H1 (cell line): ENCODE measurements at regions not wholly inside any gene's neighbourhood (a gene's known extent, or its start where the extent isn't known, plus 50 kb on each side); places are given as distances from the start of the nearest gene placed in this dataset.

ENCODE experiments used
- CTCF ChIA-PET: fragments of 300-600 bp; sonication (Branson Sonifier 250); formaldehyde crosslinking; loops from one replicate; lab custom pipeline; 2021; ENCODE audit not compliant: partially characterized antibody; lab: Charles Lee
- POLR2A ChIA-PET: fragments of 300-600 bp; sonication (Branson Sonifier 250); formaldehyde crosslinking; loops from one replicate; lab custom pipeline; 2021; ENCODE audit warnings: inconsistent platforms; ENCODE audit not compliant: partially characterized antibody; lab: Charles Lee
- DNase-seq, 2 experiments: peaks; one replicate each; pipeline versions ENCODE4 v3.0.0 to v3.0.0-alpha.2; 2010 to 2022; ENCODE audit warnings: low spot score in 2 of 2, low read depth in 1 of 2, mixed read lengths in 1 of 2
- FAIRE-seq: peaks from 2 replicates; lab custom pipeline; 2011; peaks lifted over from hg19 to GRCh38; lab: Jason Lieb, UNC
- H2AFZ ChIP-seq: 2 replicates; pipeline ENCODE4 v1.8.1; 2012; ENCODE audit warnings: low read length, inconsistent platforms
- H2AK5ac ChIP-seq: 2 replicates; pipeline ENCODE4 v1.6.1; 2013; ENCODE audit warnings: low read depth, low read length
- H2BK120ac ChIP-seq: replicated peaks from 2 replicates; pipeline ENCODE3; 2013; ENCODE audit warnings: low read depth, low read length, inconsistent platforms
- H2BK12ac ChIP-seq: 2 replicates; pipeline ENCODE4 v1.6.1; 2013; ENCODE audit warnings: low read depth, low read length
- H2BK15ac ChIP-seq: 2 replicates; pipeline ENCODE4 v1.6.1; 2013; ENCODE audit warnings: low read length
- H2BK20ac ChIP-seq: 2 replicates; pipeline ENCODE4 v1.6.1; 2013; ENCODE audit warnings: low read length
- H2BK5ac ChIP-seq: 2 replicates; pipeline ENCODE4 v1.6.1; 2013; ENCODE audit warnings: low read depth, low read length
- H3K14ac ChIP-seq: 2 replicates; pipeline ENCODE4 v1.6.1; 2013; ENCODE audit warnings: inconsistent platforms; ENCODE audit not compliant: insufficient read length
- H3K18ac ChIP-seq: 2 replicates; pipeline ENCODE4 v1.6.1; 2013; ENCODE audit warnings: low read length; ENCODE audit errors: extremely low read depth
- H3K23ac ChIP-seq: 2 replicates; pipeline ENCODE4 v1.6.1; 2013; ENCODE audit warnings: inconsistent platforms; ENCODE audit not compliant: insufficient read length
- H3K23me2 ChIP-seq: 2 replicates; pipeline ENCODE4 v1.6.1; 2013; ENCODE audit warnings: low read depth, low read length
- H3K27ac ChIP-seq: 2 replicates; pipeline ENCODE4 v1.6.1; 2011; ENCODE audit warnings: low read depth, low read length, inconsistent platforms
- H3K27me3 ChIP-seq, 4 experiments: replicated peaks in 1 of 4; 1 replicate in 1 of 4; 2 replicates in 3 of 4; pipeline versions ENCODE4 v1.6.1 to v1.8.1; 2011 to 2013; ENCODE audit warnings: low read length in 3 of 4, mild to moderate bottlenecking in 3 of 4, inconsistent platforms in 2 of 4, mixed read lengths in 2 of 4, moderate library complexity in 1 of 4; ENCODE audit not compliant: control insufficient read depth in 3 of 4, insufficient read depth in 3 of 4; ENCODE audit errors: extremely low read depth in 1 of 4
- H3K36me3 ChIP-seq, 4 experiments: 2 replicates each; pipeline versions ENCODE4 v1.6.1 to v1.8.1; 2011 to 2013; ENCODE audit warnings: mild to moderate bottlenecking in 4 of 4, low read length in 3 of 4, moderate library complexity in 2 of 4, control low read depth in 1 of 4, inconsistent platforms in 1 of 4; ENCODE audit not compliant: insufficient read depth in 4 of 4, control insufficient read depth in 2 of 4
- H3K4ac ChIP-seq: replicated peaks from 2 replicates; pipeline ENCODE3; 2013; ENCODE audit warnings: low read length, low read depth, mixed read lengths, inconsistent platforms; ENCODE audit not compliant: insufficient read length
- H3K4me1 ChIP-seq, 4 experiments: replicated peaks in 1 of 4; 1 replicate in 1 of 4; 2 replicates in 3 of 4; pipeline versions ENCODE4 v1.6.1 to v1.8.1; 2011 to 2013; ENCODE audit warnings: low read length in 3 of 4, inconsistent platforms in 2 of 4, mixed read lengths in 1 of 4; ENCODE audit not compliant: insufficient read depth in 4 of 4, control insufficient read depth in 3 of 4
- H3K4me2 ChIP-seq, 2 experiments: 2 replicates each; pipeline versions ENCODE4 v1.6.1 to v1.8.1; 2011 to 2013; ENCODE audit warnings: low read depth in 2 of 2, low read length in 2 of 2, control low read depth in 1 of 2, inconsistent platforms in 1 of 2, mild to moderate bottlenecking in 1 of 2; ENCODE audit not compliant: insufficient read depth in 1 of 2
- H3K4me3 ChIP-seq, 4 experiments: fragments of 200-600, 300-600 bp in 1 of 4; sonication (generic), shearing (Covaris generic), sonication (Bioruptor Twin) in 1 of 4; 2 replicates each; pipeline versions ENCODE4 v1.5.1 to v1.8.1; 2011 to 2016; ENCODE audit warnings: low read length in 4 of 4, low read depth in 3 of 4, control low read depth in 2 of 4, inconsistent platforms in 2 of 4, mild to moderate bottlenecking in 2 of 4, mixed read lengths in 1 of 4, moderate library complexity in 1 of 4; ENCODE audit not compliant: insufficient read depth in 2 of 4; ENCODE audit errors: extremely low read depth in 1 of 4
- H3K56ac ChIP-seq: replicated peaks from 2 replicates; pipeline ENCODE3; 2013; ENCODE audit warnings: low read depth, mild to moderate bottlenecking, mixed read lengths, low read length, inconsistent platforms; ENCODE audit not compliant: insufficient read length
- H3K79me1 ChIP-seq: 2 replicates; pipeline ENCODE4 v1.6.1; 2013; ENCODE audit warnings: low read depth, low read length, control low read depth
- H3K79me2 ChIP-seq, 2 experiments: 2 replicates each; pipeline versions ENCODE4 v1.6.1 to v1.8.1; 2012 to 2013; ENCODE audit warnings: low read length in 2 of 2, mild to moderate bottlenecking in 2 of 2, inconsistent platforms in 1 of 2; ENCODE audit not compliant: insufficient read depth in 2 of 2, control insufficient read depth in 1 of 2
- H3K9ac ChIP-seq, 4 experiments: replicated peaks in 1 of 4; 1 replicate in 1 of 4; 2 replicates in 3 of 4; pipeline versions ENCODE4 v1.6.1 to v1.8.1; 2011 to 2013; ENCODE audit warnings: low read depth in 3 of 4, low read length in 3 of 4, control low read depth in 2 of 4, mild to moderate bottlenecking in 2 of 4, moderate library complexity in 2 of 4, inconsistent platforms in 1 of 4; ENCODE audit errors: extremely low read depth in 1 of 4
- H3K9me3 ChIP-seq, 2 experiments: 2 replicates each; pipeline versions ENCODE4 v1.6.1 to v1.8.1; 2012 to 2013; ENCODE audit warnings: mild to moderate bottlenecking in 2 of 2, moderate library complexity in 2 of 2, control low read depth in 1 of 2, inconsistent platforms in 1 of 2, low read depth in 1 of 2, low read length in 1 of 2, mixed read lengths in 1 of 2; ENCODE audit not compliant: insufficient read depth in 2 of 2
- H4K20me1 ChIP-seq, 2 experiments: replicated peaks in 1 of 2; 2 replicates each; pipeline versions ENCODE3 to v1.8.1; 2011 to 2013; ENCODE audit warnings: inconsistent platforms in 2 of 2, low read length in 2 of 2, mild to moderate bottlenecking in 1 of 2; ENCODE audit not compliant: insufficient read depth in 2 of 2, control insufficient read depth in 1 of 2
- H4K5ac ChIP-seq: 2 replicates; pipeline ENCODE4 v1.6.1; 2013; ENCODE audit warnings: low read length, low read depth, mixed read lengths, inconsistent platforms; ENCODE audit not compliant: insufficient read length
- H4K8ac ChIP-seq: 2 replicates; pipeline ENCODE4 v1.8.0; 2013; ENCODE audit warnings: mild to moderate bottlenecking, moderate library complexity, low read length, inconsistent platforms; ENCODE audit not compliant: insufficient read depth; ENCODE audit errors: extremely low read depth
- H4K91ac ChIP-seq: replicated peaks from 2 replicates; pipeline ENCODE3; 2013; ENCODE audit warnings: low read length, mixed read lengths, inconsistent platforms; ENCODE audit not compliant: insufficient read length
- CBX8 ChIP-seq: fragments of 300-800, 300-1000 bp; sonication (generic); IDR thresholded peaks from 2 replicates; pipeline ENCODE4 v1.7.1; 2016; ENCODE audit warnings: low read depth, low read length, borderline replicate concordance
- WGBS, 2 experiments: shearing (Covaris generic) in 1 of 2; methylation state at CpG; one replicate each; pipeline versions ENCODE4 v1.1.6 to v1.1.7; 2013 to 2015; ENCODE audit warnings: low lambda C conversion rate in 2 of 2, mixed read lengths in 2 of 2, inconsistent platforms in 1 of 2, low coverage in 1 of 2, missing lambda C conversion rate in 1 of 2; ENCODE audit not compliant: insufficient replicate concordance in 2 of 2, insufficient coverage in 1 of 2, insufficient read length in 1 of 2; ENCODE audit errors: extremely low coverage in 1 of 2, missing lambda C conversion rate in 1 of 2; 5-methylcytosine and 5-hydroxymethylcytosine counted together
- TF ChIP-seq, protein P1 (sequence below), 3 experiments: IDR thresholded peaks; 1 replicate in 2 of 3; 2 replicates in 1 of 3; pipeline versions ENCODE4 v1.5.1 to v1.6.1; 2011; ENCODE audit warnings: low read length in 3 of 3, mild to moderate bottlenecking in 3 of 3, inconsistent platforms in 2 of 3, low read depth in 1 of 3, moderate library complexity in 1 of 3; ENCODE audit not compliant: insufficient read depth in 1 of 3; ENCODE audit errors: control extremely low read depth in 1 of 3

GRCh38 chr20:51303731-51304670, 238.5 kb downstream of the NFATC2 start:
- FAIRE-seq = no peak
- peak overlapping the region; percentile 62 for H4K91ac ChIP-seq
- no peak overlapping the region for H4K8ac ChIP-seq
- peak overlapping the region; percentile 52 for H2BK12ac ChIP-seq
- H3K36me3 ChIP-seq = no peaks in the 10 kb centered on the region; a peak in 1 of 8 replicates
- no peak overlapping the region for H3K27ac ChIP-seq
- TF ChIP-seq, protein P1, sequence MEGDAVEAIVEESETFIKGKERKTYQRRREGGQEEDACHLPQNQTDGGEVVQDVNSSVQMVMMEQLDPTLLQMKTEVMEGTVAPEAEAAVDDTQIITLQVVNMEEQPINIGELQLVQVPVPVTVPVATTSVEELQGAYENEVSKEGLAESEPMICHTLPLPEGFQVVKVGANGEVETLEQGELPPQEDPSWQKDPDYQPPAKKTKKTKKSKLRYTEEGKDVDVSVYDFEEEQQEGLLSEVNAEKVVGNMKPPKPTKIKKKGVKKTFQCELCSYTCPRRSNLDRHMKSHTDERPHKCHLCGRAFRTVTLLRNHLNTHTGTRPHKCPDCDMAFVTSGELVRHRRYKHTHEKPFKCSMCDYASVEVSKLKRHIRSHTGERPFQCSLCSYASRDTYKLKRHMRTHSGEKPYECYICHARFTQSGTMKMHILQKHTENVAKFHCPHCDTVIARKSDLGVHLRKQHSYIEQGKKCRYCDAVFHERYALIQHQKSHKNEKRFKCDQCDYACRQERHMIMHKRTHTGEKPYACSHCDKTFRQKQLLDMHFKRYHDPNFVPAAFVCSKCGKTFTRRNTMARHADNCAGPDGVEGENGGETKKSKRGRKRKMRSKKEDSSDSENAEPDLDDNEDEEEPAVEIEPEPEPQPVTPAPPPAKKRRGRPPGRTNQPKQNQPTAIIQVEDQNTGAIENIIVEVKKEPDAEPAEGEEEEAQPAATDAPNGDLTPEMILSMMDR (IDR thresholded peaks at IDR 0.05; ENCODE audit: control extremely low read depth in 1 of 3, insufficient read depth in 1 of 3, low read depth in 1 of 3, low read length in 3 of 3) = peak in 1 of 3 experiments; percentile 9; a peak in 1 of 4 replicates
- TF ChIP-seq CBX8 = no peak
- H3K27me3 ChIP-seq = peaks cover 0 to 3% (median under 1%) of the 10 kb centered on the region in 4 experiments; a peak in 3 of 7 replicates
- H2BK20ac ChIP-seq = peak overlapping the region; percentile 94
- H3K14ac ChIP-seq = no peak overlapping the region
- H3K56ac ChIP-seq = no peak overlapping the region
- no peaks in the 10 kb centered on the region for H4K20me1 ChIP-seq
- H3K9me3 ChIP-seq = peaks cover 14 to 18% of the 10 kb centered on the region in 2 experiments
- no peaks in the 10 kb centered on the region for H3K79me1 ChIP-seq
- H2AFZ ChIP-seq = 0 out of 2 replicates have a peak overlapping the region, but pooled peaks have one; percentile 34
- H3K79me2 ChIP-seq = no peaks in the 10 kb centered on the region
- H3K4me3 ChIP-seq = no peak overlapping the region
- peaks cover 12 to 29% (median 21%) of the 10 kb centered on the region in 4 experiments for H3K4me1 ChIP-seq
- no peaks in the 10 kb centered on the region for H3K23me2 ChIP-seq
- no peak overlapping the region for H3K9ac ChIP-seq
- H2BK15ac ChIP-seq = 0 out of 2 replicates have a peak overlapping the region, but pooled peaks have one; percentile 23
- 85% methylated on average over 11 of the region's 11 CpGs; no CpG with 5 or more reads in 1 of the 2 experiments for WGBS, 2 experiments
- ChIA-PET CTCF (interaction anchor here (1.0 to 8.2 kb wide), 9 partner anchors 11 to 311 kb away, joined by 3 to 245 read pairs (median 4); no protein-coding TSS in a partner anchor), POLR2A (interaction anchor here (5.2 kb wide), 1 partner anchor 312 kb away, joined by 30 read pairs; no protein-coding TSS in a partner anchor)
- no peak overlapping the region for H3K4ac ChIP-seq
- no peak overlapping the region for H3K23ac ChIP-seq
- no peak for DNase-seq
- peak overlapping the region; percentile 59 for H2BK120ac ChIP-seq
- no peak overlapping the region for H4K5ac ChIP-seq
- H3K4me2 ChIP-seq = no peak overlapping the region
- H2AK5ac ChIP-seq = no peak overlapping the region; the same call in 1 of the 2 replicates
- H2BK5ac ChIP-seq = 0 out of 2 replicates have a peak overlapping the region, but pooled peaks have one; percentile 1
- no peak overlapping the region; the same call in 1 of the 2 replicates for H3K18ac ChIP-seq
